HG03378 (cell line): ENCODE measurements at regions not wholly inside any gene's neighbourhood (a gene's known extent, or its start where the extent isn't known, plus 50 kb on each side); places are given as distances from the start of the nearest gene placed in this dataset.

Source experiments
- ATAC-seq: cut with Tn5 transposase; IDR thresholded peaks from one replicate; pipeline ENCODE4 v1.9.1; 2021; ENCODE audit warnings: mild to moderate bottlenecking, moderate library complexity; ENCODE audit not compliant: unreplicated experiment

- no peak for ATAC-seq
Observed at GRCh38 chr9:18202924-18203323, 271.0 kb upstream of the ADAMTSL1 start.

- no peak for ATAC-seq
Observed at GRCh38 chr9:18207735-18208134, 266.2 kb upstream of the ADAMTSL1 start.

DNA sequence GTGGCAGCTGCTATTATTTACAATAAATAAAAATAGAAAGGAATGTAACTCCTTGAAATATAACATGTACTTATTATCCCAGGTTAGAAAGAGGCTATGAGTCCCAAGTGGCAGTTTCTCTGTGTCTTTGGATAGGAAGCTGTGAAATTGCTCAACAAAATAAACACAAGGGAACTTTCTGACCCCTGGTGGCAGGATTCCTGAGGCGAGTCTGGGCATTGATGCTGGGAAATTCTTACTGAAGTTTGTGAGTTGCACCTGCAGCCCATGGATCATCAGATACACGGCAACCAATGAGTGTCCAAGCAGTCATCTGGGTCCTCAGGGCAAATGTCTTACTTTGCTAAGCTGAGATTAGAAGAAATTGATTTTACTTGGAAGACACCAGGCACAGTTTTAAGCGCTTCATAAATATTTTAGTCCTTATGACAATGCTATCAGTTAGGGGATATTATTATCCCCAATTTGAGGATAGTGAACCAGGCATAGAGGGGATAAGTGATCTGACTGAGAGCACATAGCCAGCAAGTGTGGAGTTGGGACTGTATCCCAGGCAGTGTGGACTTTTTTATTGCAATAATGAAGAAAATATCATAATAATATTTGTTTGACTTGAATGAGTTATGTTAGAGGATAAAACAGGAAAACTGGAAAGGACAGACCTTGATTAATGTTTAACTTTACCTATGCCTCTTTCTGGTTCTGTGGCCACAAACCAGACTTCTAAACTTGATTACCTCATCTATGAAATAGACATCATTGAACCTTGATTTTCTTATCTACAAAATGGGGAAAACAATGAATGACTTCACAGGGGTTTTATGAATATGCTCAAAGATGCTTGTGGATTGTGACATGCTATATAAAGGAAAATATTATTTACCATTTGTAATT, 265.5 kb upstream of the ADAMTSL1 start:
- ATAC-seq = no peak

GRCh38 chr9:18215626-18216025, 258.3 kb upstream of the ADAMTSL1 start:
- ATAC-seq = no peak

GRCh38 chr9:18216376-18216775, 257.6 kb upstream of the ADAMTSL1 start:
- ATAC-seq = no peak

DNA sequence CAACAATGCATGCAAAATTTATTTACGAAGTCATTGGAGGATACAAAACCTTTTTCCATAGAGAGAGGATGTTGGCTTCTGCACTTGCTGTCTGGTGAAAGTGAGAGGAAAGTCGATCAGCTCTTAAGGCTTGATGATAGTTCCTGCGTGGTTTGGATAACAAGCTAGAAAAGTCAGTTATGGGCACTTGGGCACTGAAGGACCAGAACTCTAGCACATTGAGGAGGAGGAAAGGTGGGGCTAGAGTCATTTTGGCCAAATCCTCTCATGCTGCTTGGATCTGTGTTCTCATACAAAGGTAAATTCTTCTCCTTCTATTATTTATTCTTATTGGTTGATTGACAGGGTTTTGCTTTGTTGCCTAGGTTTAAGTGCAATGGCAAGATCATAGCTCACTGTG, 245.9 kb upstream of the ADAMTSL1 start:
- no peak for ATAC-seq

- ATAC-seq = no peak
Observed at GRCh38 chr9:18229992-18230676, 243.8 kb upstream of the ADAMTSL1 start.

DNA sequence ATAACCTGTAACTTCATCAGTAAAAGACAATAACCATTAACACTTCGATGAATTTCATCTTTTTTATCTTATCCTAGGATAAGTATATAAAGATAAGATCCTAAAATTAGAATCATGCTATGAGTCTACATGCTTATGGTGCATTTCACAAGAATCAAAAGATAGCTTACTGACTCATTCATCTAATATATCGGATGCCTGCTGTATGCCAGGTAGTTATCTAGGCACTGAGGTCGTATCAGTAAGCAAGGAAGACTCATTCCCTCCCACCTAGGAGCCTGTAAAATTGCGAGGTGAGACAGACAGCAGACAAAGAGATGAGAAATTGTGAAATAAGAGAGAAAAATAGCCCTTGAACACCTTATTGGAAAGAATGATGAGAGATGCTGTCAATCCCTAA, 240.6 kb upstream of the ADAMTSL1 start:
- ATAC-seq = no peak

- no peak for ATAC-seq
Observed at GRCh38 chr9:18233776-18234445, 240.0 kb upstream of the ADAMTSL1 start.

GRCh38 chr9:18235181-18235908, 238.6 kb upstream of the ADAMTSL1 start:
- no peak for ATAC-seq

DNA sequence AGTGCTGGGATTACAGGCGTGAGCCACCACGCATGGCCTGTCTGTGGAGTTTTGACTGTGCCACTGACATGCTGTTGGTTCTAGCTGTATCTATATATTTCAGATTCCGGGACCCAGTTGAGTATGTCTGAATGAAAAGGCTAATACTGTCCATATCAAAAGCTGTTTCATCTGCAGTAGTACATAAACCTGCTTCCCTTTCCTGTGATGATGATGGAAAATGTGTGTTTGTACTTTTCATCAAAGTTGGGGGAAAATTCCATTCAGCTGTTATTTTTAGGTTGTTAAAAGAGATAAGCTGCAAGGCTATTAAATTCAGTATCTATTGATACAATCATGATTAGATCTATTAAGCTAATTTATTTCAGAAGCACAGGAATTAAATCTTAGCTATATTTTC, 237.6 kb upstream of the ADAMTSL1 start:
- ATAC-seq = no peak

DNA sequence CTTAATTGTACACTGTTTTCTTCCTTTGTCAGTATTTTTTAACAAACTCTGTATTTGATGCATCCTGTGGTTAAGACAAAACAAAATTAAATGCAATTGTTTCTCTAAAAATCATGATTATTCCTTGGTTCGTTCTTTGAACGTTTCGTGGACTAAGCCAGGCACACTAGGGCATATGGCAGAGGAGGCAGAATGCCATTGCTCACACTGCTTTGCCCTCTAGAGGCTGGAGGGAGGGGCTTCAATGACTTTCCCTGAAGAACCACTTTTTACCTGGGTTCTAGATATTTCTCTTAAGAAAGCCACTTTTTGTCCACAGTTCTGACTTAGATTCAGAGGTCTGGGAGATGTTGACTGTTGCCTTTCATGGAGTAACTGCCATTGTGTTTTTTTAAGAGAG, 236.2 kb upstream of the ADAMTSL1 start:
- ATAC-seq = no peak

DNA sequence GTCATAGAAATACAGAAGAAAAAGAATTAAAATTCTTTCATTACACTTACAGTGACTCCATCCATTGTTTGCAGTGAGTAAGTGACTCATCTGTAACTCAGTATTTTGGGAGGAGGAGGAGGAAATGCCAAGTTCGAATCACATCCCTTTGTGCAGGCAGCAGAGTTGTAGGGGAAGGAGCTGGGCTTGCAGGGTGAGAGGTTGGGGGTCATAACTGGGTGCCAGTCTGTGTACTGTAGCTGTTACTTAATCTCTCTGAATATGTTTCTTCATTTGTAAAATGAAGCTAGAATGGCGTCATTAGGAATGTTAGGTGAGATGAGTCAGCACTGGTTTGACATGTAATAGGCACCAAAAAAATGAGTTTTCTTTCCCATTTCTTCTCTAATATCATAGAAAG, 235.7 kb upstream of the ADAMTSL1 start:
- no peak for ATAC-seq

GRCh38 chr9:18238752-18239447, 235.1 kb upstream of the ADAMTSL1 start:
- no peak for ATAC-seq

DNA sequence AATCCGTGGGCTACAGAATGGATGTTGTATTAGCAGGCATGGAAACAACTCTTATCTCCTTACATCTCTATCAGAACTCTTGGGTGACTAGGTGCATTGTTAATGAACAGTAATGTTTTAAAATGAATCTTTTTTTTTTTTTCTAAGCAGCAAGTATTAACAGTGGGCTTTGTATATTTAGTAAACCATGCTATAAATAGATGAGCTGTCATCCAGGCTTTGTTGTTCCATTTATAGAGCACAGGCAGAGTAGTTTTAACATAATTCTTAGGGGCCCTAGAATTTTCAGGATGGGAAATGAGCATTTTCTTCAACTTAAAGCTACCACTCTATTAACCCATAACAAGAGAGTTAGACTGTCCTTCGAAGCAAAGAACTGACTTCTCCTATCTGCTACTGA, 233.7 kb upstream of the ADAMTSL1 start:
- no peak for ATAC-seq

DNA sequence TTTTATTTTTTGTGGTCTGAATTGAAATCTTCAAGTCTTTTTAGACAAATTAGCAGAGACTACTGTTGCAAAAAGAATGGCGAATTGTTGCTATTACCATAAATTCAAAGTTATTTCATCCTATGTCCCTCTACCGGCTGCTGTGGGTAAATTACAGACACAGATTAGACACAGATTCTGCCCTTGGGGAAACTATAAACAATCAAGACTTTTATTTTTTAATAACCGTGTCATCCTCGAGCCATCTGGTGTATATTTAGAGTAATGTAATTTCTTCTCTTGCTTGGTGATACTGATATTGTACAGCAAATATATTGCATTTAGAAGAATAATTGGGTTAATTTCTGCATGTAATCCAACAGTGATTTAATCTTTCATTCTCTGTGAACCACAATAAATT, 228.0 kb upstream of the ADAMTSL1 start:
- no peak for ATAC-seq

DNA sequence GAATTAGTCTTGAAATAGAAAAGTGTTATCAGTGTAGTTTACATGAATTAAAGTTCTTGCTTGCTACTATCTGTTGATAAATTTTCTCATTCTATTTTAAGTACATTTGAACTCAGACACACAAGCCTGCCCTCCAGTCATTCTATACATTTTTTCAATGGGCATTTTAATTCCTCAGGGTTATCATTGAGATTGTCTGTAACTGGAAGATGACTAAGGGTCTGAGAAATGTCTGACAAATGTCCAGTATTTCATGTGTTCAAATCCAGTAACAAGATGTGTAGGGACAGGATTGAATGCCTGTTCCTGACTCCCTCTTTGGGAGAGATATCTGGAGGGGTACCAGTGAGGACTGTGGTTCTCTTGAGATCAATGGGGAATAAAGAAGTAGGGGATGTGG, 223.9 kb upstream of the ADAMTSL1 start:
- ATAC-seq = no peak

GRCh38 chr9:18253950-18254349, 220.0 kb upstream of the ADAMTSL1 start:
- no peak for ATAC-seq

GRCh38 chr9:18255158-18255629, 218.8 kb upstream of the ADAMTSL1 start:
- ATAC-seq = peak; percentile 97

- no peak for ATAC-seq
Observed at GRCh38 chr9:18255747-18256146, 218.2 kb upstream of the ADAMTSL1 start.
